SH-SY5Y (cell line): ENCODE measurements at regions not wholly inside any gene's neighbourhood (a gene's known extent, or its start where the extent isn't known, plus 50 kb on each side); places are given as distances from the start of the nearest gene placed in this dataset.

Source experiments
- GATA2 ChIP-seq: IDR thresholded peaks from 2 replicates; pipeline ENCODE4 v1.6.1; 2011; ENCODE audit warnings: mild to moderate bottlenecking, low read depth, low read length
- GATA3 ChIP-seq: IDR thresholded peaks from 2 replicates; pipeline ENCODE4 v1.6.1; 2011; ENCODE audit warnings: low read depth, mild to moderate bottlenecking, low read length, moderate library complexity

DNA sequence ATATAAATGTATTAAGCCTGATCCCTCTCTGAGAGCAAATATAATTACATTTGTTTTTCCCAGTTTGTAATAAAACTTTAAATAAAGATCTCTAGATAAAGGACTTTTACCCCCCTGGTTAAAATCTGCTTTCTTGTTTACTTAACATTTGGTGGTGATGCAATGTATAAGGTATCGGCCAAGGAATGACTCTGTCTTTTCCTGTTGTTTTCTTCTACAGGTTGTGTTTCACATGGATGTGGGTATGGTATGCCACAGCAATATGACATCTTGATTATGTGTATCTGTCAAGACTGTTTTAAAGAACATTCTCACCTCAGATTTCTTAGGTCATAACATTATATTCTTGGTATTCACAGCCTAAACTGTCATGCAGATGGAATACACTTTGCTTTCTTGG, 210.6 kb upstream of the NOVA1 start:
- TF ChIP-seq GATA3 = no peak
- no peak for TF ChIP-seq GATA2
